ENCODE measurements at regions not wholly inside any gene's neighbourhood (a gene's known extent, or its start where the extent isn't known, plus 50 kb on each side); places are given as distances from the start of the nearest gene placed in this dataset.

- H3K36me3 ChIP-seq (ENCODE audit: insufficient read depth, low read length): no peaks in the 10 kb centered on the region
- H3K27me3 ChIP-seq (ENCODE audit: insufficient read depth, low read depth, low read length): no peaks in the 10 kb centered on the region
- H3K27ac ChIP-seq (ENCODE audit: low read length): no peak overlapping the region
- no peak overlapping the region for H3K4me2 ChIP-seq (ENCODE audit: low read length)
- no peaks in the 10 kb centered on the region for H4K20me1 ChIP-seq (ENCODE audit: insufficient read depth)
- no peaks in the 10 kb centered on the region for H3K79me2 ChIP-seq (replicated peaks; ENCODE audit: insufficient read depth, low read length)
- no peak overlapping the region for H3K9ac ChIP-seq (ENCODE audit: low read length)
- TF ChIP-seq, protein P1, sequence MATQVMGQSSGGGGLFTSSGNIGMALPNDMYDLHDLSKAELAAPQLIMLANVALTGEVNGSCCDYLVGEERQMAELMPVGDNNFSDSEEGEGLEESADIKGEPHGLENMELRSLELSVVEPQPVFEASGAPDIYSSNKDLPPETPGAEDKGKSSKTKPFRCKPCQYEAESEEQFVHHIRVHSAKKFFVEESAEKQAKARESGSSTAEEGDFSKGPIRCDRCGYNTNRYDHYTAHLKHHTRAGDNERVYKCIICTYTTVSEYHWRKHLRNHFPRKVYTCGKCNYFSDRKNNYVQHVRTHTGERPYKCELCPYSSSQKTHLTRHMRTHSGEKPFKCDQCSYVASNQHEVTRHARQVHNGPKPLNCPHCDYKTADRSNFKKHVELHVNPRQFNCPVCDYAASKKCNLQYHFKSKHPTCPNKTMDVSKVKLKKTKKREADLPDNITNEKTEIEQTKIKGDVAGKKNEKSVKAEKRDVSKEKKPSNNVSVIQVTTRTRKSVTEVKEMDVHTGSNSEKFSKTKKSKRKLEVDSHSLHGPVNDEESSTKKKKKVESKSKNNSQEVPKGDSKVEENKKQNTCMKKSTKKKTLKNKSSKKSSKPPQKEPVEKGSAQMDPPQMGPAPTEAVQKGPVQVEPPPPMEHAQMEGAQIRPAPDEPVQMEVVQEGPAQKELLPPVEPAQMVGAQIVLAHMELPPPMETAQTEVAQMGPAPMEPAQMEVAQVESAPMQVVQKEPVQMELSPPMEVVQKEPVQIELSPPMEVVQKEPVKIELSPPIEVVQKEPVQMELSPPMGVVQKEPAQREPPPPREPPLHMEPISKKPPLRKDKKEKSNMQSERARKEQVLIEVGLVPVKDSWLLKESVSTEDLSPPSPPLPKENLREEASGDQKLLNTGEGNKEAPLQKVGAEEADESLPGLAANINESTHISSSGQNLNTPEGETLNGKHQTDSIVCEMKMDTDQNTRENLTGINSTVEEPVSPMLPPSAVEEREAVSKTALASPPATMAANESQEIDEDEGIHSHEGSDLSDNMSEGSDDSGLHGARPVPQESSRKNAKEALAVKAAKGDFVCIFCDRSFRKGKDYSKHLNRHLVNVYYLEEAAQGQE (IDR thresholded peaks at IDR 0.05; ENCODE audit: borderline replicate concordance): no peak
- TF ChIP-seq EP300 (conservative IDR thresholded peaks at IDR 0.05; ENCODE audit: poor library complexity, severe bottlenecking): no peak
- TF ChIP-seq TAF1 (IDR thresholded peaks at IDR 0.05; ENCODE audit: low read depth): no peak
- no peak for TF ChIP-seq MXI1 (conservative IDR thresholded peaks at IDR 0.05; ENCODE audit: poor library complexity, severe bottlenecking)
- TF ChIP-seq RAD21 (conservative IDR thresholded peaks at IDR 0.05): no peak
- TF ChIP-seq CTCF (IDR thresholded peaks at IDR 0.05; ENCODE audit: poor library complexity, severe bottlenecking): no peak
- TF ChIP-seq EZH2 (IDR thresholded peaks at IDR 0.05; ENCODE audit: borderline replicate concordance, insufficient read depth, low read length, poor library complexity, severe bottlenecking): no peak
- TF ChIP-seq POLR2AphosphoS5 (IDR thresholded peaks at IDR 0.05): no peak
- TF ChIP-seq SMC3 (conservative IDR thresholded peaks at IDR 0.05; ENCODE audit: poor library complexity): no peak
- H3K9me3 ChIP-seq (ENCODE audit: low read length): no peaks in the 10 kb centered on the region
- H2AFZ ChIP-seq (ENCODE audit: low read depth, low read length): no peak overlapping the region
- no peaks in the 10 kb centered on the region for H3K9me2 ChIP-seq (ENCODE audit: insufficient read depth, low read length)
- no peak overlapping the region for H3K4me3 ChIP-seq (ENCODE audit: low read length)
- H3F3A ChIP-seq (ENCODE audit: insufficient read depth, low read length, poor library complexity, severe bottlenecking): no peaks in the 10 kb centered on the region
Observed at GRCh38 chr1:79561521-79561978, 555.0 kb upstream of the ADGRL4 start.

GRCh38 chr1:79556189-79556588, 549.7 kb upstream of the ADGRL4 start:
- Histone ChIP-seq H3K9me2 (ENCODE audit: insufficient read depth, low read length) (no peaks in the 10 kb centered on the region), H3K9me3 (ENCODE audit: low read length) (no peaks in the 10 kb centered on the region), H3K27me3 (ENCODE audit: insufficient read depth, low read depth, low read length) (no peaks in the 10 kb centered on the region), H3K4me3 (ENCODE audit: low read length) (no peak overlapping the region), H3K4me2 (ENCODE audit: low read length) (no peak overlapping the region), H3K27ac (ENCODE audit: low read length) (no peak overlapping the region), H3K36me3 (ENCODE audit: insufficient read depth, low read length) (no peaks in the 10 kb centered on the region), H2AFZ (ENCODE audit: low read depth, low read length) (no peak overlapping the region), H3K79me2 (replicated peaks; ENCODE audit: insufficient read depth, low read length) (no peaks in the 10 kb centered on the region), H3K9ac (ENCODE audit: low read length) (no peak overlapping the region), H3F3A (ENCODE audit: insufficient read depth, low read length, poor library complexity, severe bottlenecking) (no peaks in the 10 kb centered on the region), H4K20me1 (ENCODE audit: insufficient read depth) (no peaks in the 10 kb centered on the region)
- TF ChIP-seq RAD21 (conservative IDR thresholded peaks at IDR 0.05) (no peak), SMC3 (conservative IDR thresholded peaks at IDR 0.05; ENCODE audit: poor library complexity) (no peak), EZH2 (IDR thresholded peaks at IDR 0.05; ENCODE audit: borderline replicate concordance, insufficient read depth, low read length, poor library complexity, severe bottlenecking) (no peak), CTCF (IDR thresholded peaks at IDR 0.05; ENCODE audit: poor library complexity, severe bottlenecking) (no peak), EP300 (conservative IDR thresholded peaks at IDR 0.05; ENCODE audit: poor library complexity, severe bottlenecking) (no peak), TAF1 (IDR thresholded peaks at IDR 0.05; ENCODE audit: low read depth) (no peak), POLR2AphosphoS5 (IDR thresholded peaks at IDR 0.05) (no peak), MXI1 (conservative IDR thresholded peaks at IDR 0.05; ENCODE audit: poor library complexity, severe bottlenecking) (no peak)
- TF ChIP-seq, protein P1 (IDR thresholded peaks at IDR 0.05; ENCODE audit: borderline replicate concordance): no peak

Measured in neural cell (in vitro differentiated cells).